Activated T-cell treated with anti-CD3 and anti-CD28 coated beads, Interleukin-2, amount 50 U/mL, for 24 hours (primary cell): ENCODE measurements at regions not wholly inside any gene's neighbourhood (a gene's known extent, or its start where the extent isn't known, plus 50 kb on each side); places are given as distances from the start of the nearest gene placed in this dataset.

ENCODE experiments used
- DNase-seq: peaks from one replicate; pipeline ENCODE4 v3.0.0-alpha.2; 2020
- H3K27ac Mint-ChIP-seq: 2 replicates; pipeline ENCODE4 v1.8.0; 2020; ENCODE audit warnings: mild to moderate bottlenecking, mixed read lengths
- H3K27me3 Mint-ChIP-seq: 2 replicates; pipeline ENCODE4 v1.8.0; 2020; ENCODE audit warnings: mixed read lengths
- H3K36me3 Mint-ChIP-seq: 2 replicates; pipeline ENCODE4 v1.8.0; 2020; ENCODE audit warnings: low read depth, mixed read lengths
- H3K4me1 Mint-ChIP-seq: 2 replicates; pipeline ENCODE4 v1.8.0; 2020; ENCODE audit warnings: low read depth, mixed read lengths
- H3K4me3 Mint-ChIP-seq: 2 replicates; pipeline ENCODE4 v1.8.0; 2020; ENCODE audit warnings: mild to moderate bottlenecking, moderate library complexity, mixed read lengths
- H3K9me3 Mint-ChIP-seq: 2 replicates; pipeline ENCODE4 v1.8.0; 2020; ENCODE audit warnings: mixed read lengths

GRCh38 chr3:102129760-102130608, 280.7 kb downstream of the NFKBIZ start:
- Mint-ChIP-seq H3K27me3 (no peaks in the 10 kb centered on the region), H3K9me3 (peaks cover 3% of the 10 kb centered on the region), H3K36me3 (no peaks in the 10 kb centered on the region), H3K4me3 (no peak overlapping the region), H3K27ac (peak overlapping the region; percentile 36), H3K4me1 (peaks cover 26% of the 10 kb centered on the region)
- DNase-seq: no peak

GRCh38 chr3:102132370-102132769, 283.1 kb downstream of the NFKBIZ start:
- H3K27ac Mint-ChIP-seq: peak overlapping the region; percentile 15
- peaks cover 33% of the 10 kb centered on the region for H3K4me1 Mint-ChIP-seq
- H3K27me3 Mint-ChIP-seq: no peaks in the 10 kb centered on the region
- peaks cover 3% of the 10 kb centered on the region for H3K9me3 Mint-ChIP-seq
- H3K4me3 Mint-ChIP-seq: no peak overlapping the region
- no peak for DNase-seq
- H3K36me3 Mint-ChIP-seq: no peaks in the 10 kb centered on the region

DNA sequence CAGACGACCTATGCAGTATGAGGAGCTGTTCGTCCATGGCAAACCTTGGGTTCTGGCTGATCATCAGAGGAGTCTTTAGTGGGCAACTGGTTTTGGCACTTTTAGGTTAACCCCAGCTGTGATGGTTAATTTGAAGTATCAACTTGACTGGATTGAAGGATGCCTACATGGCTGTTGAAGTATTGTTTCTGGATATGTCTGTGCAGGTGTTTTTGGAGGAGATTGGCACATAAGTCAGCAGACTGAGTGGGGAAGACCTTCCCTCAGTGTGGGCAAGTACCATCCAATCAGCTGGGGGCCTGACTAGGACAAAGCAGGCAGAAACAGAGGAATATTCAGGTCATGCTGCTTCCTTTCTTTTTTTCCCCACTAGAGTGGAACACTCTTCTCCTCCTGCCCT, 284.1 kb downstream of the NFKBIZ start:
- no peaks in the 10 kb centered on the region for H3K27me3 Mint-ChIP-seq
- DNase-seq: no peak
- H3K27ac Mint-ChIP-seq: no peak overlapping the region
- no peaks in the 10 kb centered on the region for H3K36me3 Mint-ChIP-seq
- H3K4me1 Mint-ChIP-seq: peaks cover 33% of the 10 kb centered on the region
- no peak overlapping the region for H3K4me3 Mint-ChIP-seq
- H3K9me3 Mint-ChIP-seq: peaks cover 3% of the 10 kb centered on the region

- H3K27ac Mint-ChIP-seq: no peak overlapping the region
- H3K36me3 Mint-ChIP-seq: no peaks in the 10 kb centered on the region
- DNase-seq: no peak
- H3K4me3 Mint-ChIP-seq: no peak overlapping the region
- H3K9me3 Mint-ChIP-seq: peaks cover 3% of the 10 kb centered on the region
- H3K27me3 Mint-ChIP-seq: no peaks in the 10 kb centered on the region
- H3K4me1 Mint-ChIP-seq: peaks cover 25% of the 10 kb centered on the region
These were observed 286.0 kb downstream of the NFKBIZ start for GRCh38 chr3:102135316-102135715.

DNA sequence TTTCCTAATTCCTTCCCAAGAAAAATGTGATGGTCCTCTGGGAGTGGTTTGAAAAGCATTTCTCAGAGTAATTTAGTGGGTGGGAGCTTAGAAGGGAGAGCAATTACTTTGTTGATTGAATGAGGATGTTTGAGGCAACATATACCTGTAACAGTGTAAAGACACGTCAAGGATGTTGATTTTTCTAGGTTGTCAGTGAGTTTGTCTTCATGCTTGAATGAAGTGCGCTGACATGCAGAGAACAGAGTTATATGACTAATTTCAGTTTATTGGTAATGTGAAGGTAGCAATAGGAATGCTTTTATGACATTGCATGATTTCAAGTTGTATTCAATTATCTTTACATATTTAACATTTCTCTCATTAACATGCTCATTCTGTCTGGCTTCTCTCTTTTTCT, 286.9 kb downstream of the NFKBIZ start:
- no peak for DNase-seq
- Mint-ChIP-seq H3K27me3 (no peaks in the 10 kb centered on the region), H3K36me3 (no peaks in the 10 kb centered on the region), H3K9me3 (no peaks in the 10 kb centered on the region), H3K4me1 (peaks cover 18% of the 10 kb centered on the region), H3K27ac (no peak overlapping the region), H3K4me3 (no peak overlapping the region)

DNA sequence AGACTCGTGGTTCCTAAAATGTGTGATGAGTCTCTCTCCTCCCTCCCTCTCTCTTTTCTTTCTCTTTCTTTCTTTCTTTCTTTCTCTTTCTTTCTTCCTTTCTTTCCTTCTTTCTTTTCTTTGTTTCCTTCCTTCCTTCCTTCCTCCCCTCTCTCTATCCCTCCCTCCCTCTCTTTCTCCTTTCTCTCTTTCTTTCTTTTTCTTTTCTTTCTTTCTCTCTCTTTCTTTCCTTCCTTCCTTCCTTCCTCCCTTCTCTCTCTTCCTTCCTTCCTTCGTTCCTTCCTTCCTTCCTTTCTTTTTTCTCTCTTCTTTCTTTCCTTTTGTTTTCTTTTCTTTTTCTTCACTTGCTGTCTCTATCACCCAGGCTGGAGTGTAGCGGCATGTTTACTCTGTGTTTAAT, 290.8 kb downstream of the NFKBIZ start:
- Mint-ChIP-seq H3K9me3 (no peaks in the 10 kb centered on the region), H3K4me3 (no peak overlapping the region), H3K27ac (no peak overlapping the region), H3K36me3 (no peaks in the 10 kb centered on the region), H3K27me3 (no peaks in the 10 kb centered on the region), H3K4me1 (peaks cover 9% of the 10 kb centered on the region)
- no peak for DNase-seq

DNA sequence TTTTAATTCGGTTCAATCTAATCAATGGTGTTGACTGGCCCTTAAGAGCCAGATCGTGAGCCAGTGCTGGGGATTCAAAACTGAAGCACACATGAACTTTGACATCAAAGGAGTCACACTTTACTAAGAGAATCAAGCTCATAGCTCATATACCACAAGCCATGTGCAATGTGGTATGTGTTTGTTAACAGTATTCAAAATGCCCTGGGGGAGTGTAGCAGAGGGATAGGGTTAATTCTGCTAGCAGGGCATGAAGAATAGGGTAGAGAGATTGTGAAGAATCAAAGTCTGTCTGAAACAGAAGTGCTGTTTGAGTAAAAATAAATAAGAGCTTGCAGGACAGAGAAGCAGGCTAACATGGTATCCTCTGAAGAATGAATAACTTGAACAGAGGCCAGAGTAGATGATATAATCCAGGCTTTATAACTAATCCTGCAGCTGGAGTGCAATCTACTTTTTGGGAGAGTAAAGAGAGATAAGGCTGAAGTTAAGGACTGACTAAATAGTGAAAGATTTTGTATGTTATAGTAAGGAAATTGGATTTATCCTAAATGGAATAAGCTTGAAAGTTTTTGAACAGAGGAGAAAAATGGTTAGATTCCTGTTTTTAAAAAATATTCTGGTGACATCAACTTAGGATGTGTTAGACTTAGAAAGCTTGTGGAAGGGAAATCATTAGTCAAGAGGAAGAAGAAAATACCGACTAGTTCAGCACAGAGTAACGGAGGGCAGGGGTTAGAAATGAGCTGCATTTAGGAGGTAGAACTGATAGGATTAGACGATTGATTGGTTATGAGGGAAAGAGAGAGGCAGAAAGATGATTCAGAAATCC, 292.0 kb downstream of the NFKBIZ start:
- DNase-seq: no peak
- no peak overlapping the region for H3K27ac Mint-ChIP-seq
- peaks cover 2% of the 10 kb centered on the region for H3K4me1 Mint-ChIP-seq
- no peaks in the 10 kb centered on the region for H3K27me3 Mint-ChIP-seq
- H3K36me3 Mint-ChIP-seq: no peaks in the 10 kb centered on the region
- no peak overlapping the region for H3K4me3 Mint-ChIP-seq
- H3K9me3 Mint-ChIP-seq: no peaks in the 10 kb centered on the region

DNA sequence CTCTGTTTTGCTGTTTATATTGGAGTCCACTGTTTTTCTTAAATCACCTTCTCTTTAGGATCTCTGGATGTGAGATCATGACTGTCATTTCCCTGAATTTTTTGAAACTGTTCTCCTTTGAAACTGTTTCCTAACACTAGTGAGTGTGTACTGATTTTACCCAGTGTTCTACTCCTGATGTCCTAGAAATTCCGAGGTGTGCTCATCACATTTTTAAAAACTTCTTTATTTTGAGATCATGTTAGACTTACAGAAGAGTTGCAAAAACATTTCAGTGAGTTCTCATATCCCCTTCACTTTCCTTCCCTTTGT, 292.6 kb downstream of the NFKBIZ start:
- Mint-ChIP-seq H3K4me3 (no peak overlapping the region), H3K9me3 (no peaks in the 10 kb centered on the region), H3K27me3 (no peaks in the 10 kb centered on the region), H3K36me3 (no peaks in the 10 kb centered on the region), H3K4me1 (peaks cover 2% of the 10 kb centered on the region), H3K27ac (no peak overlapping the region)
- no peak for DNase-seq

DNA sequence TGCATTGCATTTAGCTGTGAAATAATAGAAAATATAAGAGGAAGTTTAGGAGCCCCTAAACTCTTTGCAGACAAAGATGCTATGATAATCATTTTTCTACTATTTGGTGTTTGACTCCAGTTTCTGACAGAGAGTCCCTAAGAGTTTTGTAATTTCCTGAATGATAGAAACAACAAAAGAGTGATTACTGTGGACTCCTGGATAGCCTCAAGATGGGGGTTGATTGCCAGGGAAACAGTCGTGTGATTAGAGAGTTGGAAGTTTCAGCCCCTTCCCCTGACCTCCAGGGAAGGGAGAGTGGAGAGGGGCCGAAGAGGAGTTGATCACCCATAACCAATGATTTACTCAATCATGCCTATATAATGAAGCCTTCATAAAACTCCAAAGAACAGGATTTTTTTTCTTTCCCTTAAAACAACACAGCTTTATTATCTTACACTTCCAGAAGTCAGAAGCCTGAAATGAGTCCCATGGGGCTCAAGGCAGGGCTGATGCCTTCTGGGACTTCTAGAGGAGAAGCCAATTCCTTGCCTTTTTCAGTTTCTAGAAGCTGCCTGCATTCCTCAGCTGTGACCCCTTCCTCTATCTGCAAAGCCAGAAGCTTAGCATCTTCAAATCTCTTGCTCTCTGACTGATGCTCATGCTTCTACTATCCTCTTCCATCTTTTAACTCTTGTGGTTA, 292.3 kb upstream of the ZPLD1 start:
- Mint-ChIP-seq H3K27me3 (peaks cover under 1% of the 10 kb centered on the region), H3K27ac (no peak overlapping the region), H3K36me3 (no peaks in the 10 kb centered on the region), H3K4me1 (peaks cover 2% of the 10 kb centered on the region), H3K4me3 (no peak overlapping the region), H3K9me3 (no peaks in the 10 kb centered on the region)
- no peak for DNase-seq

GRCh38 chr3:102143536-102143935, 291.3 kb upstream of the ZPLD1 start:
- Mint-ChIP-seq H3K4me1 (peaks cover 2% of the 10 kb centered on the region), H3K4me3 (no peak overlapping the region), H3K9me3 (no peaks in the 10 kb centered on the region), H3K36me3 (no peaks in the 10 kb centered on the region), H3K27ac (no peak overlapping the region), H3K27me3 (peaks cover 4% of the 10 kb centered on the region)
- no peak for DNase-seq

DNA sequence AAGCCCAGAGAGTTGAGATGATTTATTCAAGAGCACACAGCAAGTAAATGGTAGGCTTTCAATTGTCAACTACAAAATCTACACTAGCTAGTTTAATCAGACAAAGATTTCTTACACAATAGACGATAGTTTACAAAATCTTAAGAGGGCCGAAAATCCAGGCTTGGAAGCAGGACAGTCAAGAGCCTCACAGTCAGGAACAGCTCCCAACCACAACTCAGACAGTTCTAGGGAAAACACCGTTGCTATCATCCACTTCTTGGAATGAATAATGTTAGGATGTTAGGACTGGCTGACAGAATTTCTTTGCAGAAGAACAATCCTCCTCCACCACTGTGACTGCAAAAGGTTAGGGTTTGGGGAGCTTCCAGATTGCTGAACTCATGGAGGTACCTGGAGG, 290.8 kb upstream of the ZPLD1 start:
- H3K9me3 Mint-ChIP-seq: no peaks in the 10 kb centered on the region
- H3K4me3 Mint-ChIP-seq: no peak overlapping the region
- DNase-seq: no peak
- H3K27ac Mint-ChIP-seq: no peak overlapping the region
- H3K36me3 Mint-ChIP-seq: no peaks in the 10 kb centered on the region
- peaks cover 4% of the 10 kb centered on the region for H3K27me3 Mint-ChIP-seq
- H3K4me1 Mint-ChIP-seq: peaks cover 2% of the 10 kb centered on the region

DNA sequence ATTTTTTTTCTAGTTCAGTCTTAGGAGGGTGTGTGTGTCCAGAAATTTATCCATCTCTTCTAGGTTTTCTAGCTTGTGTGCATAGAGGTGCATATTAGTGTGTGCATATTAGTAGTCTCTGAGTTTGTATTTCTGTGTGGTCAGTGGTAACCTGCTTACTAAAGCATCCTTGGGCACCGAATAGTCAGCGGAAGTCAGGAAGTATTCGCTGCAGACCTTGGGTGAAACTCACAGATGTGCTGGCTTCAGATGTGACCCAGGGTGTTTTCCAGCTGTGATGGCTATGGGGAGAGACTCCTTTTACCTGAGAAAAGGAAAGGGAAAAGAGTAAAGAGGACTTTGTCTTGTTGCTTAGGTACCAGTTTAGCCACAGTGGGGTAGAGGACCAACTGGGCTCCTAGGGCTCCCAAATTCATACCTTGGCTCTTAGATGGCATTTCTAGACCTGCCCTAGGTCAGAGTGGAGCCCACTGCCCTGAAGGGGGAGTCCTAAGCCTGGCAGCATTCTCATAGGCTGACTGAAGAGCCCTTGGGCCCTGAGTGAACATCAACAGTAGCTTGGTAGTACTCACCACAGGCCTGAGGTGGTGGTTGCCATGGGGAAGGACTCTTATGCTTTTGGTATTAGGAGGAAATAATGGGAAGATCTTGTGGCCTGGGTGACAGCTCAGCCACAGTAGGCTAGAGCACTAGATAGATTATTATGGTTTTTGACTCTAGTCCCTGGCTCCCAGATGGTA, 286.0 kb upstream of the ZPLD1 start:
- no peak for DNase-seq
- Mint-ChIP-seq H3K27me3 (peaks cover 4% of the 10 kb centered on the region), H3K4me1 (peaks cover 20% of the 10 kb centered on the region), H3K9me3 (peaks cover 24% of the 10 kb centered on the region), H3K4me3 (no peak overlapping the region), H3K27ac (no peak overlapping the region), H3K36me3 (peaks cover 8% of the 10 kb centered on the region)

DNA sequence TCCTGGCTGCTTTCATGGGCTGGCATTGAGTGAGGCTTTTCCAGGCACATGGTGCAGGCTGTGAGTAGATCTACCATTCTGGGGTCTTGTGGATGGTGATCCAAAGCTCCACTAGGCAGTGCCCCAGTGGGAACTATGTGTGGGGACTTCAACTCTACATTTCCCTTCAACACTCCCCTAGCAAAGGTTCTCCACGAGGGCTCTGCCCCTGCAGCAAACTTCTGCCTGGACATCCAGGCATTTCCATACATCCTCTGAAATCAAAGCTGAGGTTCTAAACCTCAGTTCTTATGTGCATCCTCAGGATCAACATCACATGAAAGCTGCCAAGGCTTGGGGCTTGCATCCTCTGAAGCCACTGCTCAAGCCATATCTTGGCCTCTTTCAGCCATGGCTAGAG, 282.9 kb upstream of the ZPLD1 start:
- Mint-ChIP-seq H3K4me3 (no peak overlapping the region), H3K27ac (no peak overlapping the region), H3K36me3 (peaks cover 8% of the 10 kb centered on the region), H3K4me1 (peaks cover 26% of the 10 kb centered on the region), H3K9me3 (peaks cover 24% of the 10 kb centered on the region), H3K27me3 (peaks cover 4% of the 10 kb centered on the region)
- no peak for DNase-seq

- Mint-ChIP-seq H3K9me3 (peaks cover 15% of the 10 kb centered on the region), H3K4me1 (peaks cover 31% of the 10 kb centered on the region), H3K27me3 (no peaks in the 10 kb centered on the region), H3K4me3 (no peak overlapping the region), H3K36me3 (peaks cover 4% of the 10 kb centered on the region), H3K27ac (no peak overlapping the region)
- DNase-seq: no peak
These were observed 278.4 kb upstream of the ZPLD1 start for GRCh38 chr3:102156426-102156825.
